Suprapubic skin (tissue), 4 donors: ENCODE measurements at regions not wholly inside any gene's neighbourhood (a gene's known extent, or its start where the extent isn't known, plus 50 kb on each side); places are given as distances from the start of the nearest gene placed in this dataset.

Experiments used
- DNase-seq, 2 donors: peaks; one replicate each; pipeline ENCODE4 v3.0.0-alpha.2; 2019; ENCODE audit warnings: low spot score in 2 of 2
- H3K27ac ChIP-seq: fragments of 200-600 bp; sonication (generic); one replicate; pipeline ENCODE4 v1.5.1; 2019
- H3K27me3 ChIP-seq: fragments of 200-600 bp; sonication (generic); one replicate; pipeline ENCODE4 v1.5.1; 2019
- H3K36me3 ChIP-seq: fragments of 200-600 bp; sonication (generic); one replicate; pipeline ENCODE4 v1.5.1; 2019
- H3K4me1 ChIP-seq: fragments of 200-600 bp; sonication (generic); one replicate; pipeline ENCODE4 v1.5.1; 2019
- H3K4me3 ChIP-seq: fragments of 200-600 bp; sonication (generic); one replicate; pipeline ENCODE4 v1.5.1; 2019; ENCODE audit warnings: mild to moderate bottlenecking
- H3K9me3 ChIP-seq: fragments of 200-600 bp; sonication (generic); one replicate; pipeline ENCODE4 v1.5.1; 2019
- EP300 ChIP-seq: sonication (generic); formaldehyde crosslinking; IDR thresholded peaks from one replicate; pipeline ENCODE4 v1.6.1; 2017; ENCODE audit warnings: antibody characterized with exemption
- POLR2A ChIP-seq, 2 donors: fragments of 450-650 bp; IDR thresholded peaks; one replicate each; pipeline ENCODE4 v1.6.1; 2017; ENCODE audit warnings: antibody characterized with exemption in 2 of 2, mild to moderate bottlenecking in 2 of 2, moderate library complexity in 2 of 2
- POLR2AphosphoS5 ChIP-seq, 3 donors: sonication (generic); formaldehyde crosslinking; IDR thresholded peaks; one replicate each; pipeline ENCODE4 v1.6.1; 2017; ENCODE audit warnings: antibody characterized with exemption in 3 of 3
- WGBS: methylation state at CpG from one replicate; pipeline ENCODE4 v1.1.5; 2018; 5-methylcytosine and 5-hydroxymethylcytosine counted together
- TF ChIP-seq, protein P1 (sequence below), 2 donors: fragments of 200-600 bp in 1 of 2; fragments of 450-650 bp in 1 of 2; sonication (generic) in 1 of 2; IDR thresholded peaks; one replicate each; pipeline ENCODE4 v1.5.1; 2016 to 2019; ENCODE audit warnings: antibody characterized with exemption in 2 of 2, mild to moderate bottlenecking in 1 of 2, moderate library complexity in 1 of 2

DNA sequence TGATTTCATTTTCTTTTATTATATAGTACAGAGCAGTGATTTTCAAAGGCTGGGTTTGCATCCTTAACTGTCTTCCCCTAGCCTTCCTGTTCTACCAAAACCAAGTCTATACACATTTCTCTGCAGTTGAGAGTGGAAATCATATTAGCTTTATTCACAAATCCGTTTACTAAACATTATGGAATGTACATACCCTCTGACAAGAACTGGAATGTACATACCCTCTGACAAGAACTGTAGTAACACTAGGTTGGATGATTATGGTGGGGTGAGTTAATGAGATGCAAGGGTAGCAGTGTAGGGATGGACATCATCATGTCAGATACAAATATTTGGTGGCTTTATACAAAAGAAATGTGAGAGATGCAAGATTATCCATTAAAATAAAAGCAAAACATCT lies 154.8 kb downstream of the CYB561 start:
- WGBS: 90% methylated on average over 1 of the region's 1 CpG
- no peak for TF ChIP-seq POLR2AphosphoS5 (IDR thresholded peaks at IDR 0.05)
- no peak for TF ChIP-seq EP300
- no peak for TF ChIP-seq POLR2A (IDR thresholded peaks at IDR 0.05)
- TF ChIP-seq, protein P1, sequence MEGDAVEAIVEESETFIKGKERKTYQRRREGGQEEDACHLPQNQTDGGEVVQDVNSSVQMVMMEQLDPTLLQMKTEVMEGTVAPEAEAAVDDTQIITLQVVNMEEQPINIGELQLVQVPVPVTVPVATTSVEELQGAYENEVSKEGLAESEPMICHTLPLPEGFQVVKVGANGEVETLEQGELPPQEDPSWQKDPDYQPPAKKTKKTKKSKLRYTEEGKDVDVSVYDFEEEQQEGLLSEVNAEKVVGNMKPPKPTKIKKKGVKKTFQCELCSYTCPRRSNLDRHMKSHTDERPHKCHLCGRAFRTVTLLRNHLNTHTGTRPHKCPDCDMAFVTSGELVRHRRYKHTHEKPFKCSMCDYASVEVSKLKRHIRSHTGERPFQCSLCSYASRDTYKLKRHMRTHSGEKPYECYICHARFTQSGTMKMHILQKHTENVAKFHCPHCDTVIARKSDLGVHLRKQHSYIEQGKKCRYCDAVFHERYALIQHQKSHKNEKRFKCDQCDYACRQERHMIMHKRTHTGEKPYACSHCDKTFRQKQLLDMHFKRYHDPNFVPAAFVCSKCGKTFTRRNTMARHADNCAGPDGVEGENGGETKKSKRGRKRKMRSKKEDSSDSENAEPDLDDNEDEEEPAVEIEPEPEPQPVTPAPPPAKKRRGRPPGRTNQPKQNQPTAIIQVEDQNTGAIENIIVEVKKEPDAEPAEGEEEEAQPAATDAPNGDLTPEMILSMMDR (IDR thresholded peaks at IDR 0.05): no peak
- H3K27ac ChIP-seq: no peak overlapping the region
- DNase-seq: no peak
- H3K36me3 ChIP-seq: peaks cover 5% of the 10 kb centered on the region
- peaks cover 7% of the 10 kb centered on the region for H3K9me3 ChIP-seq
- no peaks in the 10 kb centered on the region for H3K27me3 ChIP-seq
- no peaks in the 10 kb centered on the region for H3K4me1 ChIP-seq
- H3K4me3 ChIP-seq: no peak overlapping the region

DNA sequence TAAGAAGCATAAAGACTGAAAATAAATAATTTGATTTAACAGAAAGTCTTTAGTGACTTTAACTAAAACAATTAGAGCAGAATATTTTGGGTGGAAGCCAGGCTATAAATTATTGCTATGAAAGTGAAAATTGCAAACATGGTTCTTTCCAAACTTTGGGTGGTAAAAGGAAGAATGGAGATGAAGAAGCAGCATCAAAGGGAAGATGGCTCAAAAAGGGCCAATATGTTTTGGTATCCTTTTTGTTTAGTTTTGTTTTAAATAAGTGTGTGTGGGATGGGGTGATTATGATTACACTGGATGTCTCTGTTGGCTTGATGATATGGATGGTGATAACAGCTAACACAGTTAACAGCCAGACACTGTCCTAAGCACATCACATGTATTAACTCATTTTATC lies 153.7 kb downstream of the CYB561 start:
- Histone ChIP-seq H3K27me3 (no peaks in the 10 kb centered on the region), H3K4me3 (no peak overlapping the region), H3K27ac (no peak overlapping the region), H3K9me3 (no peaks in the 10 kb centered on the region), H3K36me3 (peaks cover 6% of the 10 kb centered on the region), H3K4me1 (no peaks in the 10 kb centered on the region)
- TF ChIP-seq POLR2A (IDR thresholded peaks at IDR 0.05) (no peak), EP300 (no peak), POLR2AphosphoS5 (IDR thresholded peaks at IDR 0.05) (no peak)
- TF ChIP-seq, protein P1 (IDR thresholded peaks at IDR 0.05): no peak
- DNase-seq: no peak

DNA sequence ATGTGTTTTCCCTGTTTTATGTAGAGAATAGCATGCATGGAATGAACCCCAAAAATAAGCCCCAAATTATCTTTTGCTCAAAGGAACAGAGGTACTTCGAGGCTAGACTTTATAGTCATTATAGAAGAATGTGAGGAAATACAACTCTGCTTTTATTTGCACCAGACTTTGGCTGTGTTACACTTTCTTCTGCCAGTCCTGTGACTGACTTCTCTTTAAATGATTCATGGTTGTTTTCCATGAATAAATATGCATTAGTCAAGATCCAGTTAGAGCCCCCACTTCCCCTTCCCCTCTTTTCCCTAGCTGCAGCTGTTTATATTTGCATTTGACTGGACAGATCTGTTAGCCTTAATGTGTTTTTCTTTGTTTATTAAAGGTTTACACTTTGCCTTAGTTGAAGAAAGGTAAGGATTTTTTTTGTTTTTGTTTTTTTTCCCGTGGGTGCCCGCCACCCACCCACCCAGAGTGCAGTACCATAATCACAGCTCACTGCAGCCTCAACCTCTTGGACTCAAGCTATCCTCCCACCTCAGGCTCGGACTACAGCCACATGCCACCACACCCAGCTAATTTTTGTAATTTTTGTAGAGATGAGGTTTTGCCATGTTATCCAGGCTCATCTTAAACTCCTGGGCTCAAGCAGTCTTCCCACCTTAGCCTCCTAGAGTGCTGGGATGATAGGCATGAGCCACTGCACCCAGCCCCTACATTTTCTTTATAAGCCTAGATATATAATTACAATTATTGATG lies 152.6 kb downstream of the CYB561 start:
- no peaks in the 10 kb centered on the region for H3K27me3 ChIP-seq
- no peak for DNase-seq
- H3K36me3 ChIP-seq: peaks cover 3% of the 10 kb centered on the region
- TF ChIP-seq POLR2AphosphoS5 (IDR thresholded peaks at IDR 0.05): no peak
- no peak for TF ChIP-seq POLR2A (IDR thresholded peaks at IDR 0.05)
- TF ChIP-seq EP300: no peak
- TF ChIP-seq, protein P1 (IDR thresholded peaks at IDR 0.05): no peak
- no peaks in the 10 kb centered on the region for H3K4me1 ChIP-seq
- H3K9me3 ChIP-seq: no peaks in the 10 kb centered on the region
- no peak overlapping the region for H3K27ac ChIP-seq
- 51% methylated on average over 4 of the region's 4 CpGs for WGBS
- no peak overlapping the region for H3K4me3 ChIP-seq

DNA sequence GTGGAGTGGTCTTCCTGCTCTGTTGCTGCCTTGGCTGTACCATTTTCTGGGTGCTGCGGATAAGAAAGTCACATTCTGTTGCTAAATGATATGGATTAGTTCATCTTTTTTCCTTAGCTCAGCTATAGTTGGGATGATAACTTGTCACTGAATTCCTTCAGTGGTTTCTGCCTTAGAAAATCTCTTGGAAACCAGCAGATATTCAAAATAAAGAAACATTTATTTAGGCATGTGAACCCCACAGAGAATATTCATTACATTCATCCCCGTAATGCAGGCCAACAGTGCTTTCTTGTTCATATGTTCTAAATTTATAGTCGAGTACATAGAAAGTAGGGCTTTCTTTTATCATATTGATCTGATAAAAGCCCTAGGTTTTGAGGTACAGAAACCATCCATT lies 151.3 kb downstream of the CYB561 start:
- H3K27ac ChIP-seq: no peak overlapping the region
- TF ChIP-seq EP300 (no peak), POLR2AphosphoS5 (IDR thresholded peaks at IDR 0.05) (no peak), POLR2A (IDR thresholded peaks at IDR 0.05) (no peak)
- TF ChIP-seq, protein P1 (IDR thresholded peaks at IDR 0.05): no peak
- DNase-seq: no peak
- 83% methylated on average over 3 of the region's 3 CpGs for WGBS
- H3K9me3 ChIP-seq: no peaks in the 10 kb centered on the region
- peaks cover 3% of the 10 kb centered on the region for H3K36me3 ChIP-seq
- no peaks in the 10 kb centered on the region for H3K4me1 ChIP-seq
- no peak overlapping the region for H3K4me3 ChIP-seq
- H3K27me3 ChIP-seq: no peaks in the 10 kb centered on the region

DNA sequence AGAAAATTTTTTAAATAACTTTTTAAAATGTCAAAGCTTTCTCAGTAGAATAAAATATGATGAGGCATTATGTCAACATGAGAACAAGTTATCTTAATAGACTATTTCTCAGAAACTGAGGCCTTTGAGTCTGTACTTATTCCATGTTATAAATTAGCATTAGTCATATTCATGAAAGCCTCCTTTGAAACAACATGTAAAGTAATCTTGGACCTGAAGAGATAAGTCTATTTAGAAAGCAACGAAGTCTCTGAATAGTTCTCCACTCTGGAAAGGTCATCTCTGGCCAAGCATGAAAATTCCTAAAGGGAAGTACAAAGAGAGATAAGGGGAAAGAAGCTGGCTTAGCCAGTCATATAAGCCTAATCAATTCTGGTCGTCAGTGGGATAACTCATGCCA lies 150.8 kb downstream of the CYB561 start:
- no peak overlapping the region for H3K4me3 ChIP-seq
- 71% methylated on average over 2 of the region's 2 CpGs for WGBS

More for the DNA sequence above, 150.8 kb downstream of the CYB561 start:
- TF ChIP-seq, protein P1 (IDR thresholded peaks at IDR 0.05): no peak
- TF ChIP-seq POLR2A (IDR thresholded peaks at IDR 0.05): no peak
- TF ChIP-seq EP300: no peak
- Histone ChIP-seq H3K9me3 (peaks cover 3% of the 10 kb centered on the region), H3K27me3 (no peaks in the 10 kb centered on the region), H3K36me3 (peaks cover 3% of the 10 kb centered on the region), H3K27ac (no peak overlapping the region), H3K4me1 (no peaks in the 10 kb centered on the region)
- DNase-seq: no peak
